GM23338 (cell line): ENCODE measurements at regions not wholly inside any gene's neighbourhood (a gene's known extent, or its start where the extent isn't known, plus 50 kb on each side); places are given as distances from the start of the nearest gene placed in this dataset.

Experiments
- CREB1 ChIP-seq: fragments of 250-450 bp; sonication (Bioruptor Pico); IDR thresholded peaks from 2 replicates; pipeline ENCODE4 v1.5.0; 2020; ENCODE audit warnings: low read depth, mild to moderate bottlenecking, moderate library complexity
- CTCF ChIP-seq, 2 experiments: fragments of 200-600 bp in 1 of 2; sonication (generic) in 1 of 2; conservative IDR thresholded peaks; 2 replicates each; pipeline versions ENCODE4 v1.5.1 to v1.6.1; 2016 to 2017; ENCODE audit warnings: antibody characterized with exemption in 2 of 2, low read depth in 2 of 2, mild to moderate bottlenecking in 2 of 2, moderate library complexity in 1 of 2
- EZH2 ChIP-seq: fragments of 200-600 bp; sonication (generic); IDR thresholded peaks from one replicate; pipeline ENCODE4 v1.8.0; 2017; ENCODE audit warnings: antibody characterized with exemption, mild to moderate bottlenecking, low read depth; ENCODE audit not compliant: unreplicated experiment
- EZH2phosphoT487 ChIP-seq: fragments of 200-600 bp; sonication (generic); IDR thresholded peaks from one replicate; pipeline ENCODE4 v1.8.1; 2018; ENCODE audit warnings: antibody characterized with exemption; ENCODE audit not compliant: unreplicated experiment

- TF ChIP-seq CTCF (conservative IDR thresholded peaks at IDR 0.05; ENCODE audit: low read depth in 2 of 2) (no peak), CREB1 (no peak), EZH2phosphoT487 (no peak), EZH2 (no peak)
Measured at GRCh38 chr17:77377710-77378235, 237.0 kb downstream of the SEC14L1 start.
